OCI-LY1 (cell line): ENCODE measurements at regions not wholly inside any gene's neighbourhood (a gene's known extent, or its start where the extent isn't known, plus 50 kb on each side); places are given as distances from the start of the nearest gene placed in this dataset.

Source experiments
- CTCF ChIP-seq: fragments of 200-600 bp; sonication (generic), shearing (Covaris generic); IDR thresholded peaks from 2 replicates; pipeline ENCODE4 v1.5.1; 2017; ENCODE audit warnings: mild to moderate bottlenecking, antibody characterized with exemption, low read length, moderate library complexity, mixed read lengths
- EZH2 ChIP-seq: fragments of 200-600 bp; sonication (generic), shearing (Covaris generic); IDR thresholded peaks from 2 replicates; pipeline ENCODE4 v1.8.0; 2017; ENCODE audit warnings: borderline replicate concordance, mixed run types, mild to moderate bottlenecking, antibody characterized with exemption, low read length, moderate library complexity, mixed read lengths

GRCh38 chrX:28398342-28398741 lies 188.9 kb upstream of the IL1RAPL1 start:
- TF ChIP-seq CTCF (no peak), EZH2 (no peak)
